ENCODE measurements at regions not wholly inside any gene's neighbourhood (a gene's known extent, or its start where the extent isn't known, plus 50 kb on each side); places are given as distances from the start of the nearest gene placed in this dataset.

GRCh38 chr14:101233808-101234207 lies 327.5 kb upstream of the DIO3 start:
- no peak for DNase-seq

GRCh38 chr14:101234244-101234937 lies 326.9 kb upstream of the DIO3 start:
- DNase-seq, result no peak

DNA sequence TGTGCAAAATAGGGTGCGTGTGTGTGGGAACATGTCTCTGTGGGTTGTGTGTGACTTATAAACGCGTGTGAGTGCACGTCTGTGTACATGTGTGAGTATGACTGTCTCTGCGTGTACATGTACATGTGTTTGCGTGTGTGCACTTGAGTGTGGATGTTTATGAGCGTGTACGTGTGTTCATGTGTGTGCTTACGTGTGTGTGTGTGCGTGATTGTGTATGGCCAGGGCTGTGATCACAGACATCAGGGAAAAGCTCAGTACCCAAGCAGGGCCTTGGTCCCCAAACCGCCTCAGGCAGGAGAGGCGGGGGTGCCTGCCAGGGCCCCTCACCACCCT lies 326.3 kb upstream of the DIO3 start:
- no peak for DNase-seq

DNA sequence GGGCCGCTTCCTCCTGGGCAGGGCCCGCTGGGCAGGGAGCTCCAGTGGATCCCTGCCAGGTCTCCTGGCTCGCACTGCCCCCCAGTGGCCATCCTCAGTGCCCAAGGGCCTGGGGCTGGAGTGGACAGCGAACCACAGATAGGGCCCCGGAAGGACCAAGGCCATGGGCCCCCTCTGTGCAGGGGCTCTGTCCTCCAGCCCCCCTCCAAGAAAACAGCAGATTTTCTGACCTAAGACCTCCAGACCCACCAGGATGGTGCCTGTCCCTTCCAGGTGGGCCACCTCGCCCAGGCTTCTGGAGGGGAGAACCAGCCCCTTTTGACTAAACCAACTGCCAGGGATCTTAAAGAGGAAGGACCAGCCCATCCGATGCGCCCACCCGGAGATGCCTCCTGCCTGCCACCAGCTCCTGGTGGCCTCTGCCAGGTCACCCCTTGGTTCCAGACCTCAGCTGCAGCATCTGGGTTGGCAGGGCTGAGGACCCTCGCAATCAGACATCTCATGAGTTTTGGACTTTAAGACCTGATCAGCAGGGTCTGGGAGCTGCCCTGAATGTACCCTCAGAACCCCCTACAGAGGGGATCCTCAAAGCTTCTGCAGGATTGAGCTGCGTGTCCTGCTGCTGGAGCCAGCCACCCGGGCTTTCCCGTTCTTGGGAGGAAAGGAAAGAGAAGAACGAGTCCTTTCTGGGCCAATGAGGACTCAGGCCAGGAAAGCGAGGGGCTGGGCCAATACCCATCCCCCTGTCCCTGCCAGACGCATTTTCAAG lies 325.8 kb upstream of the DIO3 start:
- DNase-seq, result peak; percentile 48

- DNase-seq, result no peak
These were observed 324.6 kb upstream of the DIO3 start for GRCh38 chr14:101236496-101237251.

DNA sequence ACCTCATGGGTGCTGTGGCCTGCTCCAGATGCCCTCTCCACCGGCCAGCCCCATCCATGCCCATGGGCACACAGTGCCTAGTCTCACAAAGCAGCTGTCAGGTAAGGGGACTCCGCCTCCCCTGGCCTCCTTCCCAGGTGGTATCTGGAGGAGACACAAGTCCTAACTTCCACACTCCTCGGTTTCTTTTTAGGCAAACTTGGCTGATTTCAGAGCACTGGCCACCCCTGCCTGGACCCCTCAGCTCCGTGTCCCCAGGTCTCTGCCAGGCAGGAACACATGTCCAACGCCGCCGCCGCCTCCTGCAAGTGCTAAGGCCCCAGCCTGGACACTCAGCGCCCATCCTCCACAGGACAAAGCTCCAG lies 324.1 kb upstream of the DIO3 start:
- no peak for DNase-seq

DNA sequence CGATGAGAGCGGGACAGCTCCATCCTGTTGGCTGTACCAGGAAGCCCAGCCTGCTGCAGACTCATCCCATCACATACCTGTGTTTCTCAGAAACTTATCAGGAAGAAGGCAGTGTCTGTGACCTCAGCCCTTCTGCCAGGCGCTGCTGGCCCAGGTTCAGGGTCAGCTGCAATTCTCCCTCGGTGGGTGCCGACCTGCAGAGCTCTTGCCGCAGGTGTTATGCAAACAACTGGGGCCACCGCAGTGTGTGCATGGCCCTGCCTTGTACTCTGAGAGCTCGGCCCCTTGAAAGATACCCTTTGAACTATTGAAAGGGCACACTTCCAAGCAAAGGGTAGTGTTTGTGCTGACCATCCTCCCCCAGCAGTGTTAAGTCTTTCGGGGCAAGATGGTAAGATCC lies 322.2 kb upstream of the DIO3 start:
- DNase-seq, result no peak

- no peak for DNase-seq
These were observed 320.1 kb upstream of the DIO3 start for GRCh38 chr14:101241147-101241546.

GRCh38 chr14:101241807-101242278 lies 319.5 kb upstream of the DIO3 start:
- no peak for DNase-seq

DNA sequence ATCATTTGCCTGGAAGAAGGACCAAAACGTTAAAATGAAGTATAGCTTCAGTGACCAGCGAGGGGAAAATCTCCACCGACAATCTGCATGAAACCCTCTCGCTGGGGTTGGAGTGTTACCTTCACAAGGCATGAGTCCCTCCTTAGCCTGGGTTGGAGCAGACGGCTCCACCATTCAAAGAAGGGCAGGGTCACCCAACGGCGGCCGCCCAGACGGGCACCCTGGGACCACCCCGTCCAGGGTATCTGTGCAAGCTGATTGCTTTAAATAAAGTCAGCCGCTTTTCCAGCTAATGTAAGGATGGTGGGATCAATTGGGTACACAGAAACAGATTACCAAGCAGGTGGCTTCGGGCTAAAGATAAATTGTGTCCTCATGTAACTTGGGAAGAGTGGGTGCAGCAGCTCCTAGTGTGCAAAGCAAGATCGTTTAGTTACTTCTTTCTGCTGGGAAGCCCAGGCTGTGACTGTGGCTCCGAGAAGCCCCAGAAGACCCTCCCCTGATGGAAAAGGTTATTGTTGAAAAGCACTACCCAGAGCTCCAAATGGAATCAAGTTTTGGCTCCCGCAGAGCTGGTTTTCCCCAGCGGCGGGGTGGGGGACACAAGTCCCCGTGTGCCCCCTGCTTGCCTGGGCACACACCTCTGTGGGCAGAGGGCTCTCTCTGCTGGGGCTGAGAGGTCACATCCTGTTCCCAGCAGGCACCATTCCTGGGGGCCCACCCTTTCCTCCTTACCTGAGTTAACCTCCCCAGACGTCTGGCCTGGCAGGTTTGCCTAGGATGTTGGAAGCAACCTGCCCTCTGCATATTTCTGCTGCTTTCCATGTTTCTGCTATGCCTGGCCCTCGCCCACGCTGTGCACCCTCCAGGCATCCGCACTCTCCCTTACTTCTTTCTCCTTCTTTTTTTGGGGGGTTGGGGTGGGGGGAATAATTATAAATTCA lies 318.6 kb upstream of the DIO3 start:
- DNase-seq, result no peak

- no peak for DNase-seq
These were observed 317.5 kb upstream of the DIO3 start for GRCh38 chr14:101243587-101244338.

DNA sequence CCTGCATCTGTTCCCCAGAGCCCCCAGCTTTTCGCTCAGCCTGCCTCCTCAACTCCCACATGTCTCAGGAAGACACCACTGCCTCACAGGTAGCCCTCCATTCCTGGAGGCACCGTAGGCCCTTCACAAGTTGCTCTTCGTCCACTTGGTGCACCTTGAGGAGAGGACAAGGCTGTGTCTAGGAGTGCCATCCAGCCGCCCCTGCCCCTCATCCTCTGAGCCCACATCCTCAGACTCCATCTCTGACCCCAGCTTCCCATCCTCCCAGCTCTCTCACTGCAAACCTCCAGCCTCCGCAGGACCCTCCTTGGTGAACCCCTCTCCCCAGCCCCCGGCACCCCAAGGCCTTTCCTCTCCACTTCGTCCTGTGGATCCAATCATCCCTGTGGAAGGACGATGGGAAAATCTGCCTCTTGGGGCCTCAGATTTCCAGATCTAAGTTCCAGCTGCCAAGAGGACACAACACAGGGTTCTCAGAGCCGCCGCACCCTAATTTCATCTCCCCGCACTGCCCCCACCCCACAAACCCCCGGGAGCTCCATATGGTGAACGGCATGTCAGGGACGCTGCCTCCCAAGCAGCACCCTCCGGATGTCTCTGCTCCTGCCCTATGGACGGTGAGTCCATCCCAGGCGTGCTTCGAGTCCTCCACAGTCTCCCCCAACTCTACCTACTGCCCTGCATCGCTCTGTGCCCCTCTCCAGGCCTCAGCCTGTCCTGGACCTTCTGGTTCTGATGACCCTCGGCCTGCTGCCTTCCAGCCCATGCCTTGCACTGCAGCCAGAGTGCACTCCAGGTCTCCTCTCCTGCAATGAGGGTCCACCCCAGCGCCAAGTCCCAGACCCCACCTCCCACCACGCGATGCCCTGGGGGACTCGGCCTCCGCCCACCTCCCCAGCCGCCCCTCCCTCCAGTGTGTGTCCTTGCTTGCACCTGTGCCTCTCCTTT lies 314.1 kb upstream of the DIO3 start:
- no peak for DNase-seq

DNA sequence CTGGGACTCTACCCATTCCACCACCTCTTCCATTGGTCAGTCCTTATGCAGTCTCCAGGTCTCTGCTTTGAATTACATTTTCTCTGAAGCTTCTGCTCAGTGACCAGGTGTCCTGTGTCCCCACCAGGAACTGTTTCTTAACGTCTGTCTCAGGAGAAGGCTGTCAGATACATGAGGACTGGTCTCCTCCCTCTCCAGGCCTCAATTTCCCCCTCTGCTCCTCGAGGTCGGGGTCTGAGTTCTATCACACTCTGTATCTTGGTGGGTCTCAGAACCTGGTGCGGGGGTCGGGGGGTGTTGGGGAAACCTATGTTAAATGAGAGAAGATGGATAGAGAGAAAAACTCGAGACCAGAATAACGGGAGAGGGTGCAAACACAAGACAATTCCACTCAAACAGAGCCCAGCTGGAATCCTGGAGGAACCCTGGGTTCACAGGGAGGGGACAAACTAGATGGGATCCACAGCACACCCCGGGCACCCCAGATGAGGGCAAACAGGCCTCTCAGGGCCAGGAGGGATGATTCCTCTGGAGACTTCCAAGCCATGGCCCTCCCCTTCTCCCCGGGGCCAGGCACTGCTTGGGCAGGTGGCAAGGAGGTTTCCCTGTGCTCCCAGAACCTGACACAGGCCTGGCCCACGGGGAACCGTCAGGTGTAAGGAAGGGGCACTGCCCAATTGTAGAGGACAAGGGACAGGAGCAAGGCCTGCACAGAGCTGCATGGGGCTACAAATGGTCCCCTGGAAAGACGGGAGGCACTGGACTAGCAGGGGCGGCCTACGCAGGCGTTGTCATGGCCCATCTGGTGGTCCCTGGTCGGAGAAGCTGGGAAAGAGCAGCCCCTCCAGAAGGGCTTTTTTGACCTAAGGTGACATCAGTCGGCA lies 313.2 kb upstream of the DIO3 start:
- DNase-seq, result no peak

DNA sequence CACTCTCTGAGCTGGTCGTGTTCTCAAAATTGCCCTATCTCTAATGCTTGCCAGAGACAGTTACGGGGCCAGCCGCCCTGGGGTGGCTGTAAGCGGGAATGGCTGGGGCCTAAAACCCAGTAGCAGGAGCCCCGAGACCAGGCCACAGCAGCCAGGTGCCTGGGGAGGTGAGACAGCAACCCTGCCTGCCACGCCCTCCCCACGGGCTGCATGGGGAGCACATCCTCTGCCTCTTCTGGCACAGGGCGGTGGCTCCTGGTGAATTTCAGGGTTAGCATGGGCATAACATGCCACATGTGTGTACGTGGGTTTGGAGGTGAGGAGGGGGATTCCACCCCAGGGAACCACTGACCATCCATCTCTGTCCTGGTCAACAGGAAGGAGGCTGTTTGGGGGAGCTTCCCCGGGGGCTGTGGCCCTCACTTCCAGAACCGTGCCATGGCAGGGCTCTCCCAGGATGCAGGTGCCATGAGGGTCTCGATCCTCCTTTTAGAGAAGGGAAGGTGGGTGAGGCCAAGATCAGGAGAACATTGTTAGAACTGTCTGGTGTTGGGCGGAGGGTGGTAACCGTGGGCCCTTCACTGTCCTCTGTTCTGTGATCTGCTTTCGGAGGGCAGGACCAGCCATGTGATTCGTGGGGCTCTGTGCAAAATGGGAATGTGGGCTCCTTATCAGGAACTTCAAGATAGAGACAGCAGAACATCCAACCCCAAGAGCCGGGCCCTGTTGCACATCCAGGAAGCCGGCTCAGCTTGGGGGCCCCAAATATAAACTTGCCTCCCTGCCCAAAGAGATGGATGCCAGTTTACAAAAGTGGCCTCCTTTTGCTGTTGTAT lies 312.2 kb upstream of the DIO3 start:
- no peak for DNase-seq

DNA sequence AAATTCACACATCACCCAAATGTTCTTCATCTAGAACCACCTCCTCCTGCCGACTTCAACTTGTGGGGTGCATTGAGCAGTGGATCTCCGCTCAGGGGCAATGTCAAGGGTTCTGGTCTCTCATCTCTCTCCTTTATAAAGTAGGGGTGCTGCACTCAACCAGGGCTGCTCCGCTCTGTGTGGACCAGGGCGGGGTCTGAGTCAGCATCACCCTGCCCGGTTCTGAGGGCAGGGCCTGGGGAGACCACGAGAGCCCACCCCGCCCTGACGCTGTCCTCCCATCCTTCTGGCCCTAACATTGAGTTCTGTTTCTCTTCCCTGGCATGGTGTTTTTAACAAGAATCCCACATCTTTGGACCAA lies 311.6 kb upstream of the DIO3 start:
- no peak for DNase-seq

GRCh38 chr14:101250336-101250947 lies 310.9 kb upstream of the DIO3 start:
- no peak for DNase-seq

GRCh38 chr14:101250948-101251811 lies 310.1 kb upstream of the DIO3 start:
- no peak for DNase-seq
